ENCODE measurements at regions not wholly inside any gene's neighbourhood (a gene's known extent, or its start where the extent isn't known, plus 50 kb on each side); places are given as distances from the start of the nearest gene placed in this dataset.

DNA sequence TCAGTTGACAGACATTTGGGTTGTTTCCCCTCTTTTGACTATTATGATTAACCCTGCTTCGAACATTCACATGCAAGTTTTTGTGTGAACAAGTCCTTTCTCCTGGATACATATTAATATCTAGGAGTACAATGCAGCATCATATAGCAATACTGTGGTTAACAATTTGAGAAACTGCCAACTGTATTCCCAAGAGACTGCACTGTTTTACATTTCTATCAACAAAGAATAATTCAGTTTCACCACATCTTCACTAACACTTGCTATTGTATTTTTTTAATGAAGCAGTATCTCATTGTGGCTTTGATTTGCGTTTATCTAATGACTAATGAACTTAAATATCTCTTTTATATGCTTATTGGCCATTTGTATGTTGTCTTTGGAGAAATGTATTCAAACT, 184.6 kb upstream of the NBEA start:
- TF ChIP-seq, protein P1, sequence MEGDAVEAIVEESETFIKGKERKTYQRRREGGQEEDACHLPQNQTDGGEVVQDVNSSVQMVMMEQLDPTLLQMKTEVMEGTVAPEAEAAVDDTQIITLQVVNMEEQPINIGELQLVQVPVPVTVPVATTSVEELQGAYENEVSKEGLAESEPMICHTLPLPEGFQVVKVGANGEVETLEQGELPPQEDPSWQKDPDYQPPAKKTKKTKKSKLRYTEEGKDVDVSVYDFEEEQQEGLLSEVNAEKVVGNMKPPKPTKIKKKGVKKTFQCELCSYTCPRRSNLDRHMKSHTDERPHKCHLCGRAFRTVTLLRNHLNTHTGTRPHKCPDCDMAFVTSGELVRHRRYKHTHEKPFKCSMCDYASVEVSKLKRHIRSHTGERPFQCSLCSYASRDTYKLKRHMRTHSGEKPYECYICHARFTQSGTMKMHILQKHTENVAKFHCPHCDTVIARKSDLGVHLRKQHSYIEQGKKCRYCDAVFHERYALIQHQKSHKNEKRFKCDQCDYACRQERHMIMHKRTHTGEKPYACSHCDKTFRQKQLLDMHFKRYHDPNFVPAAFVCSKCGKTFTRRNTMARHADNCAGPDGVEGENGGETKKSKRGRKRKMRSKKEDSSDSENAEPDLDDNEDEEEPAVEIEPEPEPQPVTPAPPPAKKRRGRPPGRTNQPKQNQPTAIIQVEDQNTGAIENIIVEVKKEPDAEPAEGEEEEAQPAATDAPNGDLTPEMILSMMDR (IDR thresholded peaks at IDR 0.05; ENCODE audit: low read depth, low read length), result no peak
- H3K4me3 ChIP-seq (ENCODE audit: low read depth, low read length), result no peak overlapping the region

DNA sequence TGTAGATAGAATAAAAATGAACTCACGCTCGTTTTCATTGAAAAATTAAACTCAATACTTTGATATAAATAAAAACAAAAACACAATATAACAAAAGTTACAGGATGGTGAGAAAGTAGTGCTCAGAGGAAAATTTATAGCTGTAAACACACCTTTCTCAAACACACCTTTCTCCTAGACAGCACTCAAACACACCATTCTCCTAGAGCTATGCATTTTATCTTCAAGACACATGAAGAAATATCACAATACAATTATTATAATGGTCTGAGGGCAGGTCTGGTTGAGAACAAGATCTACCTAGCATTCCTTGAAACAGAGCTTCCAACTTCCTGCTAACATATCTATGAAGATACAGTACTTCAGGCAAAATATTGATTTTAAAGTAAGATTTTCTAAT, 183.4 kb upstream of the NBEA start:
- TF ChIP-seq, protein P1 (IDR thresholded peaks at IDR 0.05; ENCODE audit: low read depth, low read length), result no peak
- H3K4me3 ChIP-seq (ENCODE audit: low read depth, low read length), result no peak overlapping the region

DNA sequence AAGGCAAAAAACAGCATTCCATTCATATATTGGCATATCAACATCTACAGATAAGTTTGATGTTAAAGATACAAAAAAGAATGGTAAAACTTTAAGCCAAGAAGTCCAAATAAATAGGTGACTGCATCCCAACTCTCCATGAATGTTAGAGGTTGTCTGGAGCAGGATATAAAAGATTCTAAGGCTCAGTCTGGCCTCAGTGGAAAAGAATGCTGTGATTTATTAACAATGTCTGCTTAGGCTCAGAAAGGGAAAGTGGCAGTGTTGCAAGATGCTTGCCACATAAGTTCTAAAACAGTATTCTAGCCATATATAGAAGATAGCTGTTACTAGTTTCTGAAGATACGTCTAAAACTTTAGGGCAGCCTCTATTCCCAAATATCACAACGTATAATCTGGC, 179.8 kb upstream of the NBEA start:
- no peak overlapping the region for H3K4me3 ChIP-seq (ENCODE audit: low read depth, low read length)
- TF ChIP-seq, protein P1 (IDR thresholded peaks at IDR 0.05; ENCODE audit: low read depth, low read length), result no peak

DNA sequence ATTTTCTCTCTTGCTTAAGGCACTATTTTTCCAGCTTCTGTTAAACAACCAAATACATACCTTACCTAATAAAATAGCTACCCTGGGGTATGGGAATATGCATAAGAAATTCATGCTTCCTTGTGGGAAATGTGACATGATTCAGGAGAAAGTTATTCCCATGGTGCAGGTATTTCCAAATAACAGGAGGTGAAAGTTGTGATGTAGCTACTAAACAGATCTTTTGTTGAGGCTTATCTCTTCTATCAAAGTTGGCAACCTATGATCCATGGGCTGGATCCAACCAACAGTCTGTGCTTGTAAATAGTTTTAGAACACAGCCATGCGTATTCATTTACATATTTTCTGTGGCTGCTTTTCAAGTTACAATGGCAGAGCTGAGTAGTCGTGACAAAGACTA, 177.8 kb upstream of the NBEA start:
- no peak overlapping the region for H3K4me3 ChIP-seq (ENCODE audit: low read depth, low read length)
- TF ChIP-seq, protein P1 (IDR thresholded peaks at IDR 0.05; ENCODE audit: low read depth, low read length), result no peak

DNA sequence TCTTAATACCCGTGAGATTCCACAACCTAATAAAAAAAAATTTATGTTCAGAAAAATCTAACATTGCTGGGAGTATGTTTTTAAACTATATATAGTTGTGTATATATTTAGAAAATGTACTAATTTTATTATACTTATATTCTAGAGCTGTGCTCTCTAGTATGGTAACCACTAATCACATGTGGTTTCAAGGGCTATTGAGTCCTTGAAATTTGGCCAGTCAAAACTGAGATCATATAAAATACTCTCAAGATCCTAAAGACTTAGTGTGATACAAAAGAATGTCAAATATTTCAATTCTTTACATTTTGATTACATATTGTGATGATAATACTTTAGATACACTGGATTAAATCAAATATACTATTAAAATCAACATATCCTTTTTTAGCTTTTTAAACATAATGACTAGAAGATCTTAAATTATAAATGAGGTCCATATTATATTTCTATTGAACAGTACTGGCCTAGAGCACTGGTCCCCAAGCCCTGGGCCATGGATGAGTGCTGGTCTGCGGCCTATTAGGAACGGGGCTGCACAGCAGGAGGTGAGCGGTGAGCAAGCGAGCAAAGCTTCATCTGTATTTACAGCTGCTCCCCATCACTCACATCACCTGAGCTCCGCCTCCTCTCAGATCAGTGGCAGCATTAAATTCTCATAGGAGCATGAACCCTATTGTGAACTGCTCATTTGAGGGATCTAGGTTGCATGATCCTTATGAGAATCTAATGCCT, 176.5 kb upstream of the NBEA start:
- no peak overlapping the region for H3K4me3 ChIP-seq (ENCODE audit: low read depth, low read length)

DNA sequence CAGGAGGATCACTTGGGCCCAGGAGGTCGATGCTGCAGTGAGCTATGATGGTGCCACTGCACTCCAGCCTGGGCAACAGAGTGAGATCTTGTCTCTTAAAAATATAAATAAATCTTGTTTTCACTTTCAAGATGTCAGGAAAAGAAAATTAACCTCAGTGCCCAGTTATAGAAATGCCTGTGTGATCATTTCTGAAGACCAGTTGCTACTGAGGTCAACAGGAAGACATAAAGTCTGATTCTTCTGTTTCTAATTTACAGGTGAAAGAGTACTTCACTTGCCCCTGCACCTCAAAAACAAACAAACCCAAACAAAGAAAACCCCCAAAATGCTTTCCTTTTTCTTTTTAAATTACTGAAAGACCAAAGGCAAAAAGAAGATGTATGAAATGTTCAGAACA, 174.3 kb upstream of the NBEA start:
- TF ChIP-seq, protein P1 (IDR thresholded peaks at IDR 0.05; ENCODE audit: low read depth, low read length), result no peak
- no peak overlapping the region for H3K4me3 ChIP-seq (ENCODE audit: low read depth, low read length)

More for the DNA sequence above, 176.5 kb upstream of the NBEA start:
- TF ChIP-seq, protein P1 (IDR thresholded peaks at IDR 0.05; ENCODE audit: low read depth, low read length), result no peak

DNA sequence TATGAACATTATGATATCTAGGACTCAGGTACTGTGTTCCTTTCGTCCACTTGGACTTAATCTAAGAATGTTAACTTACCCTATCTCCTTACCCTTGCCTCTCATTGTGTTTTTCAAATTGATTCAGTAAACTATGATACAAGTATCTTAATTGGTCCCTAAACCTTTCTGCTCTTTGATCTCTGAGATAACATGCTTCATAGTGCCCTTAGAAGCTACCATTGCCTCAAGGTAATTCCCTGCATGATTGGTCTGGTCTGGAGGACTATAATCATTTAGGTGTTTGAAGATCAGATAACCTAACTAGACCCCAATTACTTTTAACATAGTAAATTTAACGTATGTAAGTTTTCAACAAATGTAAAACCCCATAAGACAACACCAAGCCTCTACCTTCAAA, 169.9 kb upstream of the NBEA start:
- no peak overlapping the region for H3K4me3 ChIP-seq (ENCODE audit: low read depth, low read length)
- TF ChIP-seq, protein P1 (IDR thresholded peaks at IDR 0.05; ENCODE audit: low read depth, low read length), result no peak

Measured in WI38 (cell line).